ENCODE measurements at regions not wholly inside any gene's neighbourhood (a gene's known extent, or its start where the extent isn't known, plus 50 kb on each side); places are given as distances from the start of the nearest gene placed in this dataset.

DNA sequence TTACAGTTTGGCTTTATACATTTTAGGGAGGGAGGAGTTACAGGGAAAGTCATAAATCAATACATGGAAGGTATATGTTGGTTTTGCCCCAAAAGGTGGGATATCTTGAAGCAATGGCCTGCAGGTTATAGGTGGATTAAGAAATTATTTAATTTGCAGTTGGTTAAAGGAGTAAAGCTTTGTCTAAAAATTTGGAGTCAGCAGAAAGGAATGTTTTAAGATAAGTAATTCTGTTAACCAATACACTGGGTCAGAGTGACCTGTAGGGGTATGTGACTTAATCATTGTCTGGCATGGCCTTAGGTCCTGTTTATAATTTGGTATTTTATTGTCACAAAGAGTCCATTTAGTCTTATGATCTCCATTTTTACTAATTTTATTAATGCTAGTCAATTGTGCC is 115.0 kb downstream of the AGTR2 start:
- no peak overlapping the region for H2AFZ ChIP-seq (ENCODE audit: low read depth)
- H3K36me3 ChIP-seq (replicated peaks in 1 of 2; ENCODE audit: control insufficient read depth in 1 of 2, insufficient read depth in 2 of 2, low read length in 1 of 2) = no peaks in the 10 kb centered on the region
- no peak overlapping the region for H3K27ac ChIP-seq (ENCODE audit: low read depth in 2 of 2, low read length in 1 of 2)
- no peaks in the 10 kb centered on the region for H3K79me2 ChIP-seq (ENCODE audit: insufficient read depth)
- TF ChIP-seq TEAD4 (IDR thresholded peaks at IDR 0.05; ENCODE audit: borderline replicate concordance, insufficient read depth) (no peak), EP300 (IDR thresholded peaks at IDR 0.05; ENCODE audit: borderline replicate concordance in 1 of 2, low read depth in 1 of 2, low read length in 1 of 2) (no peak), SMC3 (IDR thresholded peaks at IDR 0.05; ENCODE audit: low read depth, low read length) (no peak), RFX5 (IDR thresholded peaks at IDR 0.05; ENCODE audit: low read length) (no peak), TAF1 (IDR thresholded peaks at IDR 0.05; ENCODE audit: borderline replicate concordance, low read depth, low read length) (no peak), GABPA (IDR thresholded peaks at IDR 0.05; ENCODE audit: low read depth) (no peak)
- TF ChIP-seq, protein P1, sequence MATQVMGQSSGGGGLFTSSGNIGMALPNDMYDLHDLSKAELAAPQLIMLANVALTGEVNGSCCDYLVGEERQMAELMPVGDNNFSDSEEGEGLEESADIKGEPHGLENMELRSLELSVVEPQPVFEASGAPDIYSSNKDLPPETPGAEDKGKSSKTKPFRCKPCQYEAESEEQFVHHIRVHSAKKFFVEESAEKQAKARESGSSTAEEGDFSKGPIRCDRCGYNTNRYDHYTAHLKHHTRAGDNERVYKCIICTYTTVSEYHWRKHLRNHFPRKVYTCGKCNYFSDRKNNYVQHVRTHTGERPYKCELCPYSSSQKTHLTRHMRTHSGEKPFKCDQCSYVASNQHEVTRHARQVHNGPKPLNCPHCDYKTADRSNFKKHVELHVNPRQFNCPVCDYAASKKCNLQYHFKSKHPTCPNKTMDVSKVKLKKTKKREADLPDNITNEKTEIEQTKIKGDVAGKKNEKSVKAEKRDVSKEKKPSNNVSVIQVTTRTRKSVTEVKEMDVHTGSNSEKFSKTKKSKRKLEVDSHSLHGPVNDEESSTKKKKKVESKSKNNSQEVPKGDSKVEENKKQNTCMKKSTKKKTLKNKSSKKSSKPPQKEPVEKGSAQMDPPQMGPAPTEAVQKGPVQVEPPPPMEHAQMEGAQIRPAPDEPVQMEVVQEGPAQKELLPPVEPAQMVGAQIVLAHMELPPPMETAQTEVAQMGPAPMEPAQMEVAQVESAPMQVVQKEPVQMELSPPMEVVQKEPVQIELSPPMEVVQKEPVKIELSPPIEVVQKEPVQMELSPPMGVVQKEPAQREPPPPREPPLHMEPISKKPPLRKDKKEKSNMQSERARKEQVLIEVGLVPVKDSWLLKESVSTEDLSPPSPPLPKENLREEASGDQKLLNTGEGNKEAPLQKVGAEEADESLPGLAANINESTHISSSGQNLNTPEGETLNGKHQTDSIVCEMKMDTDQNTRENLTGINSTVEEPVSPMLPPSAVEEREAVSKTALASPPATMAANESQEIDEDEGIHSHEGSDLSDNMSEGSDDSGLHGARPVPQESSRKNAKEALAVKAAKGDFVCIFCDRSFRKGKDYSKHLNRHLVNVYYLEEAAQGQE (IDR thresholded peaks at IDR 0.05; ENCODE audit: low read depth, low read length) = no peak
- TF ChIP-seq, protein P2, sequence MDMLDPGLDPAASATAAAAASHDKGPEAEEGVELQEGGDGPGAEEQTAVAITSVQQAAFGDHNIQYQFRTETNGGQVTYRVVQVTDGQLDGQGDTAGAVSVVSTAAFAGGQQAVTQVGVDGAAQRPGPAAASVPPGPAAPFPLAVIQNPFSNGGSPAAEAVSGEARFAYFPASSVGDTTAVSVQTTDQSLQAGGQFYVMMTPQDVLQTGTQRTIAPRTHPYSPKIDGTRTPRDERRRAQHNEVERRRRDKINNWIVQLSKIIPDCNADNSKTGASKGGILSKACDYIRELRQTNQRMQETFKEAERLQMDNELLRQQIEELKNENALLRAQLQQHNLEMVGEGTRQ (IDR thresholded peaks at IDR 0.05; ENCODE audit: borderline replicate concordance, low read depth, low read length) = no peak
- TF ChIP-seq, protein P3, sequence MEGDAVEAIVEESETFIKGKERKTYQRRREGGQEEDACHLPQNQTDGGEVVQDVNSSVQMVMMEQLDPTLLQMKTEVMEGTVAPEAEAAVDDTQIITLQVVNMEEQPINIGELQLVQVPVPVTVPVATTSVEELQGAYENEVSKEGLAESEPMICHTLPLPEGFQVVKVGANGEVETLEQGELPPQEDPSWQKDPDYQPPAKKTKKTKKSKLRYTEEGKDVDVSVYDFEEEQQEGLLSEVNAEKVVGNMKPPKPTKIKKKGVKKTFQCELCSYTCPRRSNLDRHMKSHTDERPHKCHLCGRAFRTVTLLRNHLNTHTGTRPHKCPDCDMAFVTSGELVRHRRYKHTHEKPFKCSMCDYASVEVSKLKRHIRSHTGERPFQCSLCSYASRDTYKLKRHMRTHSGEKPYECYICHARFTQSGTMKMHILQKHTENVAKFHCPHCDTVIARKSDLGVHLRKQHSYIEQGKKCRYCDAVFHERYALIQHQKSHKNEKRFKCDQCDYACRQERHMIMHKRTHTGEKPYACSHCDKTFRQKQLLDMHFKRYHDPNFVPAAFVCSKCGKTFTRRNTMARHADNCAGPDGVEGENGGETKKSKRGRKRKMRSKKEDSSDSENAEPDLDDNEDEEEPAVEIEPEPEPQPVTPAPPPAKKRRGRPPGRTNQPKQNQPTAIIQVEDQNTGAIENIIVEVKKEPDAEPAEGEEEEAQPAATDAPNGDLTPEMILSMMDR (IDR thresholded peaks at IDR 0.05) = no peak
- TF ChIP-seq, protein P4, sequence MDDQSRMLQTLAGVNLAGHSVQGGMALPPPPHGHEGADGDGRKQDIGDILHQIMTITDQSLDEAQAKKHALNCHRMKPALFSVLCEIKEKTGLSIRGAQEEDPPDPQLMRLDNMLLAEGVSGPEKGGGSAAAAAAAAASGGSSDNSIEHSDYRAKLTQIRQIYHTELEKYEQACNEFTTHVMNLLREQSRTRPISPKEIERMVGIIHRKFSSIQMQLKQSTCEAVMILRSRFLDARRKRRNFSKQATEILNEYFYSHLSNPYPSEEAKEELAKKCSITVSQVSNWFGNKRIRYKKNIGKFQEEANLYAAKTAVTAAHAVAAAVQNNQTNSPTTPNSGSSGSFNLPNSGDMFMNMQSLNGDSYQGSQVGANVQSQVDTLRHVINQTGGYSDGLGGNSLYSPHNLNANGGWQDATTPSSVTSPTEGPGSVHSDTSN (IDR thresholded peaks at IDR 0.05) = no peak
- DNase-seq = no peak
- CTCF ChIA-PET = interaction anchor here (1.0 kb wide), 1 partner anchor 11 kb away, joined by 3 read pairs; no protein-coding TSS in a partner anchor
- H3F3A ChIP-seq (replicated peaks; ENCODE audit: insufficient read depth) = no peaks in the 10 kb centered on the region
- H3K4me1 ChIP-seq (ENCODE audit: control insufficient read depth in 1 of 2, insufficient read depth in 2 of 2, low read depth in 1 of 2, low read length in 1 of 2) = no peaks in the 10 kb centered on the region
- H3K4me2 ChIP-seq = no peak overlapping the region
- POLR2A ChIA-PET = no interaction called here
- no peak overlapping the region for H3K4me3 ChIP-seq (ENCODE audit: low read depth in 2 of 2, low read length in 1 of 2)
- no peak overlapping the region for H3K9ac ChIP-seq
- H3K9me3 ChIP-seq = no peaks in the 10 kb centered on the region
- H4K20me1 ChIP-seq (ENCODE audit: insufficient read depth) = no peaks in the 10 kb centered on the region
- H3K27me3 ChIP-seq (ENCODE audit: insufficient read depth) = no peaks in the 10 kb centered on the region
- no peaks in the 10 kb centered on the region for H3K9me2 ChIP-seq

All from SK-N-SH (cell line).